CD1c-positive myeloid dendritic cell (primary cell): ENCODE measurements at regions not wholly inside any gene's neighbourhood (a gene's known extent, or its start where the extent isn't known, plus 50 kb on each side); places are given as distances from the start of the nearest gene placed in this dataset.
"Not testable (repeated sequence)": the region's sequence is repeated elsewhere in the genome, so short reads cannot be mapped to it uniquely, and the experiment has no call there.

Source experiments
- DNase-seq: peaks from one replicate; pipeline ENCODE4 v3.0.0-alpha.2; 2016; ENCODE audit errors: extremely low spot score

- no peak for DNase-seq
These were observed 843.4 kb downstream of the SLC6A15 start for GRCh38 chr12:84069198-84069597.

GRCh38 chr12:84058136-84058535 lies 854.5 kb downstream of the SLC6A15 start:
- DNase-seq: no peak

DNA sequence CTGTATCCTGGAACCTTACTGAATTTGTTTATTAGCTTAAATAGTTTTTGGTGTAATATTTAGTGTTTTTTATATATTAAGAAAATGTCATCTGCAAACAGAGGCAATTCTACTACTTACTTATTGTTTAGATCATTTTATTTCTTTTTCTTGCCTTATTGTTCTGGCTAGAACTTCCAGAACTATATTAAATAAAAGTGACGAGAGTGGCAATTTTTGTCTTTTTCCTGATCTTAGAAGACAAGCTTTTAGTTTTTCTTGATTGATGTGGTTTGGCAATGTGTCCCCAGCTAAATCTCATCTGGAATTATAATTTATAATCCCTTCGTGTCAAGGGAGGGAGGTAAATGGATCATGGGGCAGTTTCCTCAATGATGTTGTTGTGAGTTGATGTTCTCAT lies 857.8 kb downstream of the SLC6A15 start:
- no peak for DNase-seq

- no peak for DNase-seq
These were observed 864.7 kb downstream of the SLC6A15 start for GRCh38 chr12:84047881-84048280.

- DNase-seq: no peak
These were observed 865.7 kb downstream of the SLC6A15 start for GRCh38 chr12:84046859-84047258.

GRCh38 chr12:84043355-84043754 lies 869.2 kb downstream of the SLC6A15 start:
- DNase-seq: no peak

- no peak for DNase-seq
These were observed 874.4 kb downstream of the SLC6A15 start for GRCh38 chr12:84038242-84038641.

DNA sequence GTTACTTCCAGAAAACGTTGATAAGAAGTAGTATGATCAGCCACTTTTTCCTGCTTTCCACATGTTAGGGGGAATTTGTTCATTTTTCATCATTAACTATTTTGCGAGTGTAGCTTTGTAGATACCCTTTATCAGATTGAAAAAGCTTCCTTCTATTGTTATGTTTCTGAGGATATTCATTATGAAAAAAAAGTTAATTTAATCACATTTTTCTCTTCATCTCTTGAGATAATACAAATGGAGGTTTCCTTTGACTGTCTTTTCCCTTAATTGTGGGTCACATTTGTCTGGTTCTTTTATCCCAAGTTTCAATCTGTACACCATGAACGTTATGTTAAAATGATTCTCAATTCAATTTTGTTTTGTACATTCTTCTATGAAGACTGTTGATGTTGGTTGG lies 875.7 kb downstream of the SLC6A15 start:
- no peak for DNase-seq

GRCh38 chr12:84035766-84036165 lies 876.8 kb downstream of the SLC6A15 start:
- no peak for DNase-seq

DNA sequence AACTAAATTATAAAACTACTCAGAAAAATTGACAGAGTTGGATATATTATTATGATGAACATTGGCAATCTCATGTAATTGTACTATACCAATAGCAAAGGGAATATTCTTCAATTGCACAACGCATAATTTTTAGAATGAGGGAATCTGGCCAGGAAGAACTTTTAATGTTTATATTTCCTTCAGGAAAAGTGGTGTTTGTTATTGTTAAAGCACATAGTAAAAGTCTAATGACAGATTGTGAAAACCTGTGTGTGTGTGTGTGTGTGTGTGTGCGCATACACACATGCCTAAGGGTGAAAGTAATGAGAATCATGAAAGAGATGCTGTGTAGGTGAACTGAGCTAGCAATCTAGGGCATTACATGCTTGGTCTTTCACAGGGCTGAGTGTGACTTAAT lies 877.7 kb downstream of the SLC6A15 start:
- no peak for DNase-seq

DNA sequence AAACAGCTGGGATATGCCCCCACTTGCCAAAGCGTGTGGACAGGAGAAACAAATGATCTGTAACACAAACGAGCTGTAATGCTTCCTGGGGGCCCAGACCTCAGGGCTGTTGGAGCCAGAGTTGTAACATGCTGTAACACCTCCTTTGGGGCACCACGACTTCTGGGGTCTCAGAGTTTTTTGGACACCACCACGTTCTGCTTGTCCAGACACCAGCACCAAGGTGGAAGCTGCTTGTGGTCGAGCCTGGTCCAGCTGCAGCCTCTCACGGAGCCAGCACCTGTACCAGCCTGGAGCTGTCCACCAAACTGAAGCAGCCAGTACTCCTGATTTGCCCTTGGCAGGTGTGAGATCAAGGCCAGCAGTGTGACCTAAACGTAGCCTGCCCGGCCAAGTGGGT lies 879.4 kb downstream of the SLC6A15 start:
- no peak for DNase-seq

GRCh38 chr12:84018556-84019179 lies 893.9 kb downstream of the SLC6A15 start:
- not testable (repeated sequence) for DNase-seq

GRCh38 chr12:84016956-84017355 lies 895.6 kb downstream of the SLC6A15 start:
- DNase-seq: no peak

DNA sequence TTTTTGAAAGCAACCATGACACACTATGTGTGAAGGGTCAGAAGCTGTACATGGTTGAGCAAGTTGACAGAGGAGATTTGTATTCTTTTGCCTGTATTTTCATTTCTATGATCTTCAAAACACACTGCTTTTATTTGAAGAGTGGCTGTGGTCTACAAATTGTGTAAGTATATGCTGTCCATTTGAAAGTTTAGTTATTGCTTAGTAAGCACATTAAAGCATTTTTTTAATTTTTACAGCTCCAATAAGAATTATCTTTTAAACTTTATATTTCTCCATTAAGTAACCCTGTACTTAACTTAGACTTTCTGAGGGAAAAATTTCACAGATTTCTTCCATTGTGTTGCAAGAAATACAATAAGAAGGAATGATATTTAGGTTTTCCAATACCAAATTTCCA lies 915.2 kb downstream of the SLC6A15 start:
- DNase-seq: no peak

DNA sequence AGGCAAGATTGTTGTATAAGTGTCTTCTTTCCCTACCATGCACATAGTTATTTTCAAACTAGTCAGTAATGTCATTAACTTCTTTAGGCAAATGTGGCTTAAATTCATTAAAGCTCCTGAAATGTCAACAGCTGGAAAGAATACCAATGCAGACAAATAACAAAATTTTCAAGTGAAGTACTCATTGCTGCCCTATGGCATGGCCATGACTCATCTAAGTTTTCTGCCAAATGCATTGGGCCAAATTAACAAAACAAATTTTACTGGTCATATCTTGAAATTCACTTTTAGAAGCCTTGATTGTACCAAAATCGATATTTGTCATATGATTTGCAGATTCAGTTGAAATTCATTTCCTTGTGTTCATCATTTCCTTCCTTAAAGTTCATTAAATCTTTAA lies 915.9 kb downstream of the SLC6A15 start:
- DNase-seq: no peak

DNA sequence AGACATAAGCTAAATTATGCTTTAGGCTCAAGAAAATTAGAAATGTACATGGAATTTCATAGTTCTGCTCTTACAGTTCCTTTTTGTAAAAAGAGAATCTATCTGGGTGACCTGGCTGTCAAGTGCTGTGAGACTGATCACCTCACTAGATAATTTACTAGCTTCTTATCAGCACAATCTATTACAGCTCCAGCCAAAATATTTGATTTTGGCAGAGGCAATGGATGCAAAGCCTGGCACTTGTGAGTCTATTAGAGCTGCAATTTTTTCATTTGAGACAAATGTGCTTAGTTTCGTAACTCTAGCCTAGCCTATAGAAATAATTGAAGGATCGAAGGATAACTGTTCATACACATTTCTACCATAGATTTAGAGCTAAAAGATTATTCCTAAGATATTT lies 927.5 kb downstream of the SLC6A15 start:
- DNase-seq: no peak

DNA sequence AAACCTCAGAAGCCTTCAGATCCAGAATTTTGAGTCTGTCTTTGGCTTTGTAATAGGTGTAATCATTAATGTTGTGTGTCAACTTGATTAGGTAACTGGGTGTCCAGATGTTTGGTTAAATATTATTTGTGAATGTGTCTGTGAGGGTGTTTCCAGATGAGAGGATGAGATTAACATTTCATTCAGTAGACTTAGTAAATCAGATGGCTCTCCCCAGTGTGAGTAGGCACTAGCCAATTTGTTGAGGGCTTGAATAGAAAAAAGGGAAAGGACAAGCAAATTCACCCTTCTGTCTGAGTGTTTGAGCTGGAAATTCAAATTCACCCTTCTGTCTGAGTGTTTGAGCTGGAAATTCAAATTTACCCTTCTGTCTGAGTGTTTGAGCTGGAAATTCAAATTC lies 932.2 kb downstream of the SLC6A15 start:
- no peak for DNase-seq

GRCh38 chr12:83979785-83980184 lies 932.8 kb downstream of the SLC6A15 start:
- DNase-seq: no peak

DNA sequence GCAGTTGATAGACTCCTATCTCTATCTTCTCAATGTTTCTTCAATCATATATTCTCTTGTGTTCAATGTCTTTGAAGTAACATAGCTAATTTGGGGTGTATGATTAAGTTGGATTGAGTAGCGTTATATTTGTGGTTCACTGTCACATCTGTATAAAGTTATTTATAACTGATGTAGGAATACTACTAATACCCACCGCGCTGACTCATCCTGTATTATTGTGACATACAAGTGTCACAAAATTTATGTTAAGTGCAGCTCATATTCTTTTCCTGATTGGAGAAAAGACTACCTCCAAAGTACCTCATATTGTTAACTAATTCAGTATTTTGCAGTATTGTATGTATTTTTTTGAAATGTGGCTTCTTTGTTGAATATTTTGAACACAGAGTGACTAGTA lies 940.8 kb downstream of the SLC6A15 start:
- no peak for DNase-seq

- DNase-seq: no peak
These were observed 951.8 kb downstream of the SLC6A15 start for GRCh38 chr12:83960767-83961166.

DNA sequence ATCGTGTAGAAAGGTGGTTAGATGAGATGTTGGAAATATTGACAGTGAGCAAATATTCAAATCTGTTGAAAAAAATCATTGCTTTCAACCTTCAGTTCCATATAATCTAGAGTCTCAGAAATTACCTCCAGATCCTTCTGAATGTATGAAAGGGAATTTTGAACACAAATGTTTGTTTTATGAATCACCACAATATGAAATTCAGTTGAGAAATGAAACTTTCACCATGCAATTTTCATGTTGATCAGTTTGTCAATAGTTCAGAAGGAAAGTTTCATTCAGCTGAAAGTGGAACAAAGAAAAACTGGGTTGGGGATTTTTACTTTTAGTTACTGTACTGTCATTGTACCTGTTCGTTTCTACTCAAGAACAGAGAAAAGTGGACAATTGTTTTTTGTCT lies 953.6 kb downstream of the SLC6A15 start:
- DNase-seq: no peak

GRCh38 chr12:83954956-83955601 lies 957.5 kb downstream of the SLC6A15 start:
- no peak for DNase-seq

- DNase-seq: no peak
These were observed 958.4 kb downstream of the SLC6A15 start for GRCh38 chr12:83954071-83954789.
